ENCODE measurements at regions not wholly inside any gene's neighbourhood (a gene's known extent, or its start where the extent isn't known, plus 50 kb on each side); places are given as distances from the start of the nearest gene placed in this dataset.

GRCh38 chr4:32243926-32244325 is 1523.8 kb downstream of the PCDH7 start:
- peaks cover 29% of the 10 kb centered on the region for H3K9me3 Mint-ChIP-seq
- no peak overlapping the region for H3K27ac Mint-ChIP-seq
- no peak for DNase-seq
- no peaks in the 10 kb centered on the region for H3K4me1 Mint-ChIP-seq (ENCODE audit: low read depth)
- TF ChIP-seq, protein P1, sequence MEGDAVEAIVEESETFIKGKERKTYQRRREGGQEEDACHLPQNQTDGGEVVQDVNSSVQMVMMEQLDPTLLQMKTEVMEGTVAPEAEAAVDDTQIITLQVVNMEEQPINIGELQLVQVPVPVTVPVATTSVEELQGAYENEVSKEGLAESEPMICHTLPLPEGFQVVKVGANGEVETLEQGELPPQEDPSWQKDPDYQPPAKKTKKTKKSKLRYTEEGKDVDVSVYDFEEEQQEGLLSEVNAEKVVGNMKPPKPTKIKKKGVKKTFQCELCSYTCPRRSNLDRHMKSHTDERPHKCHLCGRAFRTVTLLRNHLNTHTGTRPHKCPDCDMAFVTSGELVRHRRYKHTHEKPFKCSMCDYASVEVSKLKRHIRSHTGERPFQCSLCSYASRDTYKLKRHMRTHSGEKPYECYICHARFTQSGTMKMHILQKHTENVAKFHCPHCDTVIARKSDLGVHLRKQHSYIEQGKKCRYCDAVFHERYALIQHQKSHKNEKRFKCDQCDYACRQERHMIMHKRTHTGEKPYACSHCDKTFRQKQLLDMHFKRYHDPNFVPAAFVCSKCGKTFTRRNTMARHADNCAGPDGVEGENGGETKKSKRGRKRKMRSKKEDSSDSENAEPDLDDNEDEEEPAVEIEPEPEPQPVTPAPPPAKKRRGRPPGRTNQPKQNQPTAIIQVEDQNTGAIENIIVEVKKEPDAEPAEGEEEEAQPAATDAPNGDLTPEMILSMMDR (IDR thresholded peaks at IDR 0.05), result no peak
- H3K27me3 Mint-ChIP-seq (ENCODE audit: insufficient read depth), result no peaks in the 10 kb centered on the region
- no peak overlapping the region for H3K4me3 Mint-ChIP-seq
- H3K36me3 Mint-ChIP-seq (ENCODE audit: low read depth), result no peaks in the 10 kb centered on the region

DNA sequence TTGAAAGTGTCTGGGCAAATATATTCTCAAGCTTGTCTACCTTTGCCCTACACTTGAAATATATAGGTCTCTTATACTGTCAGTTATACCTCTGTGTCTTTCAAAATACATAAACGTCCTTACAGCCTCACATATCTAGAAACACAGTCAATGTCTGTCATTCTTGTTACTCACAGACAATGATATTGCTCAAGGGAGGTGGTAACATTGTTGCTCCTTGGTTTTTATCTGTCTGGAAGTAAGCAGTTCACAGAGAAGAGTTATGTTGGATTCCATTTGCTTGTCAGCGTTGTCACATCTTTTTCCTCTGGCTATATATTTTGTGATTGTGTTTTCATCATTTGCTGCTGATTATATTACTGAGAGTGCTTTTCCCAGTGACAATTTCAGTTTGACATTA is 1528.9 kb downstream of the PCDH7 start:
- peaks cover 23% of the 10 kb centered on the region for H3K9me3 Mint-ChIP-seq
- no peaks in the 10 kb centered on the region for H3K4me1 Mint-ChIP-seq (ENCODE audit: low read depth)
- TF ChIP-seq, protein P1 (IDR thresholded peaks at IDR 0.05), result no peak
- no peak overlapping the region for H3K4me3 Mint-ChIP-seq
- DNase-seq, result no peak
- no peaks in the 10 kb centered on the region for H3K27me3 Mint-ChIP-seq (ENCODE audit: insufficient read depth)
- H3K36me3 Mint-ChIP-seq (ENCODE audit: low read depth), result no peaks in the 10 kb centered on the region
- no peak overlapping the region for H3K27ac Mint-ChIP-seq

DNA sequence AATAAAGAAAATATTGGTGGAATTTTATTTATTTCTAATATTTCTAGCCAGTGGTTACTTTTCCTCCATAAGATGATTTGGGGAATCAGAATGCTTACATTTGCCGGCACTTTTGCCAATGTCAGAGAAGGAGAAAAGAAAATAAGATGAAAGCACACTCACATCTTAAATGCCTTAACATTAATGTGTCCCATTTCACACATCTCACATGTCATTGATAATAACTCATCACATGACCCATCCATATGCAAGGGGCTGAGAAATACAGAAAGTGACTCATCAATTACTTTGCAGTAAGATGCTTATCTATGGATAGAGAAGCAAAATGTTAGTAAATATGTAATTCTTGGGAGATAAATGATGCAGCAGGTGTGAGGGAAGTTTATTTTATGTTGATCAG is 1531.0 kb downstream of the PCDH7 start:
- no peak for DNase-seq
- Mint-ChIP-seq H3K27me3 (ENCODE audit: insufficient read depth) (no peaks in the 10 kb centered on the region), H3K4me1 (ENCODE audit: low read depth) (no peaks in the 10 kb centered on the region), H3K4me3 (no peak overlapping the region), H3K9me3 (peaks cover 21% of the 10 kb centered on the region), H3K27ac (no peak overlapping the region), H3K36me3 (ENCODE audit: low read depth) (no peaks in the 10 kb centered on the region)
- TF ChIP-seq, protein P1 (IDR thresholded peaks at IDR 0.05), result no peak

- no peak for DNase-seq
- Mint-ChIP-seq H3K4me3 (no peak overlapping the region), H3K4me1 (ENCODE audit: low read depth) (no peaks in the 10 kb centered on the region), H3K36me3 (ENCODE audit: low read depth) (no peaks in the 10 kb centered on the region), H3K27me3 (ENCODE audit: insufficient read depth) (no peaks in the 10 kb centered on the region), H3K9me3 (peaks cover 24% of the 10 kb centered on the region), H3K27ac (no peak overlapping the region)
- TF ChIP-seq, protein P1 (IDR thresholded peaks at IDR 0.05), result no peak
These were observed 1531.8 kb downstream of the PCDH7 start for GRCh38 chr4:32251926-32252325.

- Mint-ChIP-seq H3K27me3 (ENCODE audit: insufficient read depth) (no peaks in the 10 kb centered on the region), H3K27ac (no peak overlapping the region)
These were observed 1534.0 kb downstream of the PCDH7 start for GRCh38 chr4:32254216-32254615.

More at GRCh38 chr4:32254216-32254615, 1534.0 kb downstream of the PCDH7 start:
- Mint-ChIP-seq H3K9me3 (peaks cover 28% of the 10 kb centered on the region), H3K36me3 (ENCODE audit: low read depth) (no peaks in the 10 kb centered on the region), H3K4me1 (ENCODE audit: low read depth) (no peaks in the 10 kb centered on the region), H3K4me3 (no peak overlapping the region)
- TF ChIP-seq, protein P1 (IDR thresholded peaks at IDR 0.05), result no peak
- no peak for DNase-seq

Measured in HFFc6 (cell line).